Heart left ventricle (tissue), 13 donors: ENCODE measurements at regions not wholly inside any gene's neighbourhood (a gene's known extent, or its start where the extent isn't known, plus 50 kb on each side); places are given as distances from the start of the nearest gene placed in this dataset.

Experiments
- POLR2A ChIP-seq, 2 donors: fragments of 450-650 bp; IDR thresholded peaks; one replicate each; pipeline ENCODE4 v1.6.1; 2017; ENCODE audit warnings: antibody characterized with exemption in 2 of 2, mild to moderate bottlenecking in 2 of 2, moderate library complexity in 2 of 2
- TF ChIP-seq, protein P1 (sequence below), 12 donors: fragments of 200-600 bp; sonication (generic) in 4 of 12; IDR thresholded peaks; one replicate each; pipeline versions ENCODE4 v1.5.0 to v1.8.0; 2018 to 2022; ENCODE audit warnings: antibody characterized with exemption in 12 of 12, mild to moderate bottlenecking in 5 of 12
- donor health status: ischemic (EF 13 %, LVEDD 7.1; RV severe dilation, severe dysfunction).
- donor health status: DM: no; HTN: yes; CAD: no.
- donor health status: DM: no; HTN: no; CAD: no.
- donor health status: ischemic (EF 25% LVEDD 6.9; RV normal size, moderate dysfunction).
- donor health status: ischemic (EF 25% LVEDD 5.7; RV mildly dilated, moderate dysfunction).
- donor health status: ischemic (EF 35%, LVEDD 5.7; RV mildly dilated, moderate dysfunction).
- donor health status: nonischemic (EF 11% LVEDD 7.7; RV severe dilation, severe dysfunction).
- donor health status: DM: yes; HTN: yes; CAD: no.
- donor health status: PGD.
- donor health status: ischemic (EF 29% LVEDD 5.4; RV normal size, mild dysfunction).
- donor health status: nonischemic (EF 23%, LVEDD 6.1; RV moderate dilation, normal function).

GRCh38 chr12:67843257-67843656, 146.0 kb upstream of the IFNG-AS1 start:
- no peak for TF ChIP-seq POLR2A (IDR thresholded peaks at IDR 0.05)
- TF ChIP-seq, protein P1, sequence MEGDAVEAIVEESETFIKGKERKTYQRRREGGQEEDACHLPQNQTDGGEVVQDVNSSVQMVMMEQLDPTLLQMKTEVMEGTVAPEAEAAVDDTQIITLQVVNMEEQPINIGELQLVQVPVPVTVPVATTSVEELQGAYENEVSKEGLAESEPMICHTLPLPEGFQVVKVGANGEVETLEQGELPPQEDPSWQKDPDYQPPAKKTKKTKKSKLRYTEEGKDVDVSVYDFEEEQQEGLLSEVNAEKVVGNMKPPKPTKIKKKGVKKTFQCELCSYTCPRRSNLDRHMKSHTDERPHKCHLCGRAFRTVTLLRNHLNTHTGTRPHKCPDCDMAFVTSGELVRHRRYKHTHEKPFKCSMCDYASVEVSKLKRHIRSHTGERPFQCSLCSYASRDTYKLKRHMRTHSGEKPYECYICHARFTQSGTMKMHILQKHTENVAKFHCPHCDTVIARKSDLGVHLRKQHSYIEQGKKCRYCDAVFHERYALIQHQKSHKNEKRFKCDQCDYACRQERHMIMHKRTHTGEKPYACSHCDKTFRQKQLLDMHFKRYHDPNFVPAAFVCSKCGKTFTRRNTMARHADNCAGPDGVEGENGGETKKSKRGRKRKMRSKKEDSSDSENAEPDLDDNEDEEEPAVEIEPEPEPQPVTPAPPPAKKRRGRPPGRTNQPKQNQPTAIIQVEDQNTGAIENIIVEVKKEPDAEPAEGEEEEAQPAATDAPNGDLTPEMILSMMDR (IDR thresholded peaks at IDR 0.05) = no peak
